B cell (primary cell): ENCODE measurements at regions not wholly inside any gene's neighbourhood (a gene's known extent, or its start where the extent isn't known, plus 50 kb on each side); places are given as distances from the start of the nearest gene placed in this dataset.

Experiments
- ATAC-seq: fragments of 200-7000 bp; cut with Tn5 transposase; one replicate; pipeline ENCODE4 v1.10.0; 2021; ENCODE audit warnings: low read depth, mild to moderate bottlenecking, moderate number of reproducible peaks, moderate library complexity
- CTCF ChIA-PET: fragments of 350-600 bp; sonication (Branson Sonifier 250); formaldehyde crosslinking; loops from one replicate; lab custom pipeline; 2021; ENCODE audit warnings: antibody characterized with exemption, inconsistent platforms; lab: Charles Lee
- POLR2A ChIA-PET: fragments of 350-600 bp; sonication (Branson Sonifier 250); formaldehyde crosslinking; loops from one replicate; lab custom pipeline; 2021; ENCODE audit warnings: antibody characterized with exemption; lab: Charles Lee
- DNase-seq: peaks from one replicate; pipeline ENCODE4 v3.0.0; 2013
- H2AFZ ChIP-seq: 2 replicates; pipeline ENCODE4 v1.6.1; 2012; ENCODE audit warnings: mild to moderate bottlenecking, low read depth, low read length; ENCODE audit not compliant: insufficient read depth, poor library complexity, severe bottlenecking
- H3K27ac ChIP-seq, 2 donors: 1 replicate in 1 of 2; 2 replicates in 1 of 2; pipeline ENCODE4 v1.5.1; 2012 to 2013; ENCODE audit warnings: low read length in 2 of 2, mild to moderate bottlenecking in 2 of 2, moderate library complexity in 1 of 2
- H3K27me3 ChIP-seq, 4 experiments: fragments of 200-600 bp in 1 of 4; sonication (generic) in 1 of 4; replicated peaks in 1 of 4; 1 replicate in 2 of 4; 2 replicates in 2 of 4; pipeline versions ENCODE4 v1.6.1 to v1.7.0; 2013 to 2016; ENCODE audit warnings: low read length in 3 of 4, mild to moderate bottlenecking in 2 of 4, mixed read lengths in 1 of 4, moderate library complexity in 1 of 4; ENCODE audit not compliant: insufficient read depth in 4 of 4, control insufficient read depth in 3 of 4; ENCODE audit errors: control extremely low read depth in 1 of 4
- H3K36me3 ChIP-seq, 2 experiments: replicated peaks in 1 of 2; 1 replicate in 1 of 2; 2 replicates in 1 of 2; pipeline versions ENCODE4 v1.6.1 to v1.7.1; 2013; ENCODE audit warnings: low read length in 1 of 2; ENCODE audit not compliant: insufficient read depth in 2 of 2, control insufficient read depth in 1 of 2; ENCODE audit errors: control extremely low read depth in 1 of 2, extremely low read depth in 1 of 2
- H3K4me1 ChIP-seq, 2 donors: fragments of 200-600 bp in 1 of 2; sonication (generic) in 1 of 2; 1 replicate in 1 of 2; 2 replicates in 1 of 2; pipeline versions ENCODE4 v1.5.1 to v1.6.1; 2013 to 2017; ENCODE audit warnings: low read length in 2 of 2; ENCODE audit not compliant: control insufficient read depth in 2 of 2, insufficient read depth in 2 of 2
- H3K4me2 ChIP-seq: replicated peaks from 2 replicates; pipeline ENCODE3; 2012; ENCODE audit warnings: mild to moderate bottlenecking, low read depth, low read length; ENCODE audit not compliant: poor library complexity, severe bottlenecking
- H3K4me3 ChIP-seq, 5 experiments: fragments of 200-600 bp in 1 of 5; sonication (generic) in 1 of 5; 1 replicate in 3 of 5; 2 replicates in 2 of 5; pipeline versions ENCODE4 v1.5.1 to v1.7.0; 2011 to 2016; ENCODE audit warnings: low read length in 4 of 5, mild to moderate bottlenecking in 4 of 5, low read depth in 2 of 5, control low read depth in 1 of 5, moderate library complexity in 1 of 5; ENCODE audit not compliant: insufficient read depth in 1 of 5; ENCODE audit errors: control extremely low read depth in 1 of 5, extremely low read depth in 1 of 5
- H3K79me2 ChIP-seq: fragments of 200-600 bp; sonication (generic); one replicate; pipeline ENCODE4 v1.6.0; 2016; ENCODE audit warnings: low read length; ENCODE audit not compliant: control insufficient read depth, insufficient read depth
- H3K9ac ChIP-seq: fragments of 200-600 bp; sonication (generic); 2 replicates; pipeline ENCODE4 v1.6.1; 2017; ENCODE audit warnings: mild to moderate bottlenecking, low read length, moderate library complexity
- H3K9me3 ChIP-seq, 3 donors: one replicate each; pipeline versions ENCODE4 v1.6.1 to v1.7.1; 2013; ENCODE audit warnings: low read length in 2 of 3; ENCODE audit not compliant: control insufficient read depth in 2 of 3, insufficient read depth in 1 of 3; ENCODE audit errors: control extremely low read depth in 1 of 3
- H4K20me1 ChIP-seq: 2 replicates; pipeline ENCODE4 v1.6.0; 2012; ENCODE audit warnings: mild to moderate bottlenecking, low read length; ENCODE audit not compliant: insufficient read depth, control insufficient read depth, poor library complexity, severe bottlenecking
- H3K27ac Mint-ChIP-seq: one replicate; pipeline ENCODE4 v1.8.0; 2021; ENCODE audit warnings: mixed read lengths
- H3K27me3 Mint-ChIP-seq: one replicate; pipeline ENCODE4 v1.8.0; 2021; ENCODE audit warnings: mixed read lengths
- H3K4me1 Mint-ChIP-seq: one replicate; pipeline ENCODE4 v1.8.0; 2021; ENCODE audit warnings: mixed read lengths
- H3K4me3 Mint-ChIP-seq: one replicate; pipeline ENCODE4 v1.8.0; 2021; ENCODE audit warnings: mixed read lengths
- H3K9me3 Mint-ChIP-seq: one replicate; pipeline ENCODE4 v1.8.0; 2022; ENCODE audit warnings: mixed read lengths; ENCODE audit not compliant: insufficient read depth
- EZH2 ChIP-seq: IDR thresholded peaks from 2 replicates; pipeline ENCODE4 v1.6.1; 2012; ENCODE audit warnings: borderline replicate concordance, low read depth, mild to moderate bottlenecking, moderate library complexity, low read length; ENCODE audit not compliant: insufficient read depth, poor library complexity, severe bottlenecking
- WGBS: methylation state at CpG from one replicate; pipeline ENCODE4 v1.1.5; 2013; ENCODE audit warnings: missing lambda C conversion rate; ENCODE audit not compliant: insufficient coverage; 5-methylcytosine and 5-hydroxymethylcytosine counted together
- intact Hi-C: fragments of 100-400 bp; cut with micrococcal nuclease; formaldehyde crosslinking; loops from one replicate; pipeline ENCODE4 v1.10.0; 2022
- TF ChIP-seq, protein P1 (sequence below): fragments of 200-600 bp; IDR thresholded peaks from one replicate; pipeline ENCODE4 v1.8.0; 2022; ENCODE audit warnings: antibody characterized with exemption, mild to moderate bottlenecking

DNA sequence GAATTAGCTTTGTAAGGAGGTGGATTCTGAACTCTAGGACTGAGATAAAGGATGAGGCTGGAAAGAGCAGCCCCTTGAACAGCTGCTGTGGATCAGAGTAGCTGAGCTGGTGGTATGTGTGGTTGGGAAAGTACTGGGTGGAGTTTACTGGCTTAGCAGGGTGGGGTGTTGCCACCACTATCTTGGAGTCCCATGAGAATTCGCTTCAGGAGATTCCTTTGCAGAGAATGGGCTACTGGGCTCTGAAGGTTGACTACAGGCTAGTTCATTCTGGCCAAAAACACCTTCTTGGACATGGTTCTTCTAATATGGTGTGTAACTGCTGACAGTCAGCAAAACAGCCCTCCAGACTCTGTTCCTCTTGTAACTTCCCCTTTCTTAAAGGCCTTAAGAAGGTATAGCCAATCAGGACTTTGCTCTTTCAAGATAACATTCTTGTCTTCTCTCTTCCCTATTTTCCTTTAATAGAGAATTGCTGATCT, 52.7 kb downstream of the TET3 start:
- Histone ChIP-seq H3K36me3 (peaks cover 0 to 3% of the 10 kb centered on the region in 2 experiments), H3K27me3 (no peaks in the 10 kb centered on the region), H4K20me1 (peaks cover 49% of the 10 kb centered on the region), H3K4me3 (peak overlapping the region in 2 of 5 experiments; percentile 8 to 34), H2AFZ (peak overlapping the region; percentile 15), H3K27ac (peak overlapping the region; percentile 73), H3K9me3 (no peaks in the 10 kb centered on the region), H3K9ac (peak overlapping the region; percentile 38), H3K79me2 (peaks cover 94% of the 10 kb centered on the region), H3K4me1 (peaks cover 72 to 73% of the 10 kb centered on the region in 2 donors), H3K4me2 (peak overlapping the region; percentile 72)
- peak; percentile 82 for DNase-seq
- peaks cover 83% of the 10 kb centered on the region for H3K4me1 Mint-ChIP-seq
- 0% methylated on average over 1 of the region's 1 CpG for WGBS
- ChIA-PET CTCF (interaction anchor here (1.9 kb wide), 1 partner anchor 13 kb away, joined by 6 read pairs; no protein-coding TSS in a partner anchor), POLR2A (no interaction called here)
- H3K9me3 Mint-ChIP-seq: no peaks in the 10 kb centered on the region
- ATAC-seq: peak; percentile 83
- TF ChIP-seq, protein P1, sequence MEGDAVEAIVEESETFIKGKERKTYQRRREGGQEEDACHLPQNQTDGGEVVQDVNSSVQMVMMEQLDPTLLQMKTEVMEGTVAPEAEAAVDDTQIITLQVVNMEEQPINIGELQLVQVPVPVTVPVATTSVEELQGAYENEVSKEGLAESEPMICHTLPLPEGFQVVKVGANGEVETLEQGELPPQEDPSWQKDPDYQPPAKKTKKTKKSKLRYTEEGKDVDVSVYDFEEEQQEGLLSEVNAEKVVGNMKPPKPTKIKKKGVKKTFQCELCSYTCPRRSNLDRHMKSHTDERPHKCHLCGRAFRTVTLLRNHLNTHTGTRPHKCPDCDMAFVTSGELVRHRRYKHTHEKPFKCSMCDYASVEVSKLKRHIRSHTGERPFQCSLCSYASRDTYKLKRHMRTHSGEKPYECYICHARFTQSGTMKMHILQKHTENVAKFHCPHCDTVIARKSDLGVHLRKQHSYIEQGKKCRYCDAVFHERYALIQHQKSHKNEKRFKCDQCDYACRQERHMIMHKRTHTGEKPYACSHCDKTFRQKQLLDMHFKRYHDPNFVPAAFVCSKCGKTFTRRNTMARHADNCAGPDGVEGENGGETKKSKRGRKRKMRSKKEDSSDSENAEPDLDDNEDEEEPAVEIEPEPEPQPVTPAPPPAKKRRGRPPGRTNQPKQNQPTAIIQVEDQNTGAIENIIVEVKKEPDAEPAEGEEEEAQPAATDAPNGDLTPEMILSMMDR: no peak
- no peak for TF ChIP-seq EZH2
- peak overlapping the region; percentile 88 for H3K27ac Mint-ChIP-seq
- peak overlapping the region; percentile 82 for H3K4me3 Mint-ChIP-seq
- intact Hi-C loops: loop anchor here (2.0 kb wide), 1 partner anchor 35 kb away; no protein-coding TSS in a partner anchor
- H3K27me3 Mint-ChIP-seq: no peaks in the 10 kb centered on the region

DNA sequence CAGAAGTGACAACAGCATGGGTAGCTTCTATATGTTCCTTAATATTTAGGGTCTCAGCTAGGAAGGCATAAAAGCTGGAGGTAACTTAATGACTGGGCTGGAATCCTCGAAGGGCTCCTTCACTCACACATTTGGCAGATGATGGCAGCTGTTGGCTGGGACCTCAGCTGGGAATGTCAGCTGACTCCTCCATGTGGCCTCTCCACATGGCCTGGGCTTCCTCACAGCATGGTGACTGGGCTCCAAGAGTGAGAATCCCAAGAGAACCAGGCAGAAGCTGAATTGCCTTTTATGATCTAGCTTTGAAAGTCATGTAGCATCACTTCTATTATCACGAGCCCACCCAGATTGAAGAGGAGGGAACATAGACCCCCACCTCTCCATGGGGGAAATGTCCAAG, 54.9 kb downstream of the TET3 start:
- no peak overlapping the region for H2AFZ ChIP-seq
- intact Hi-C loops: no loop called here
- Mint-ChIP-seq H3K9me3 (no peaks in the 10 kb centered on the region), H3K4me1 (peaks cover 78% of the 10 kb centered on the region), H3K27me3 (no peaks in the 10 kb centered on the region), H3K4me3 (no peak overlapping the region), H3K27ac (peak overlapping the region; percentile 28)
- peaks cover 94% of the 10 kb centered on the region for H3K79me2 ChIP-seq
- DNase-seq (no peak), ATAC-seq (no peak)
- CTCF ChIA-PET: interaction anchor here (0.8 kb wide), 1 partner anchor 17 kb away, joined by 3 read pairs; no protein-coding TSS in a partner anchor
- no peak overlapping the region for H3K4me2 ChIP-seq
- H4K20me1 ChIP-seq: peaks cover 60% of the 10 kb centered on the region
- peaks cover 0 to 7% of the 10 kb centered on the region in 2 experiments for H3K36me3 ChIP-seq
- H3K9ac ChIP-seq: no peak overlapping the region
- H3K4me3 ChIP-seq: no peak overlapping the region
- no peak overlapping the region for H3K27ac ChIP-seq
- H3K4me1 ChIP-seq: peaks cover 60 to 66% of the 10 kb centered on the region in 2 donors
- WGBS: 100% methylated on average over 1 of the region's 2 CpGs
- no peak for TF ChIP-seq EZH2
- H3K9me3 ChIP-seq: no peaks in the 10 kb centered on the region
- no peaks in the 10 kb centered on the region for H3K27me3 ChIP-seq
- POLR2A ChIA-PET: no interaction called here
